Psoas muscle (tissue), 7 donors: ENCODE measurements at regions not wholly inside any gene's neighbourhood (a gene's known extent, or its start where the extent isn't known, plus 50 kb on each side); places are given as distances from the start of the nearest gene placed in this dataset.

ENCODE experiments used
- ATAC-seq, 4 donors: fragments of 200-7000 bp; cut with Tn5 transposase; one replicate each; pipeline ENCODE4 v1.9.1; 2020; ENCODE audit warnings: moderate library complexity in 3 of 4, mild to moderate bottlenecking in 2 of 4
- DNase-seq, 2 donors: peaks; one replicate each; pipeline ENCODE4 v3.0.0-alpha.2; 2020
- H3K27ac ChIP-seq: fragments of 200-600 bp; one replicate; pipeline ENCODE4 v1.8.0; 2022
- H3K27me3 ChIP-seq, 3 donors: fragments of 200-600 bp in 1 of 3; one replicate each; pipeline versions ENCODE4 v1.6.1 to v1.8.0; 2013 to 2022; ENCODE audit warnings: low read length in 2 of 3, mild to moderate bottlenecking in 2 of 3, moderate library complexity in 1 of 3; ENCODE audit not compliant: insufficient read depth in 3 of 3
- H3K36me3 ChIP-seq, 2 donors: fragments of 200-600 bp in 1 of 2; one replicate each; pipeline versions ENCODE4 v1.6.1 to v1.8.0; 2013 to 2022; ENCODE audit warnings: low read depth in 1 of 2, mild to moderate bottlenecking in 1 of 2, moderate library complexity in 1 of 2; ENCODE audit not compliant: insufficient read depth in 1 of 2
- H3K4me1 ChIP-seq: fragments of 200-600 bp; one replicate; pipeline ENCODE4 v1.8.0; 2022
- H3K4me3 ChIP-seq: fragments of 200-600 bp; one replicate; pipeline ENCODE4 v1.8.0; 2022; ENCODE audit warnings: mild to moderate bottlenecking
- H3K9me3 ChIP-seq: fragments of 200-600 bp; one replicate; pipeline ENCODE4 v1.8.0; 2022
- WGBS, 3 donors: extraction: QIAGEN DNeasy Blood & Tissue Kit; methylation state at CpG; one replicate each; pipeline versions ENCODE4 v1.1.6 to v1.1.7; 2013; 5-methylcytosine and 5-hydroxymethylcytosine counted together
- intact Hi-C, 2 donors: fragments of 100-400 bp; cut with DNase I; formaldehyde crosslinking; loops; one replicate each; pipeline versions ENCODE4 v1.11.0 to v1.14.2; 2022
- TF ChIP-seq, protein P1 (sequence below): fragments of 200-600 bp; IDR thresholded peaks from one replicate; pipeline ENCODE4 v1.8.0; 2022; ENCODE audit warnings: antibody characterized with exemption
- donor health status: healthy with polysubstance abuse.
- donor health status: DM: no; HTN: no; CAD: no; lungs with moderate emphysema.
- donor health status: Bipolar disorder and iron deficiency.
- donor health status: healthy.
- donor health status: DM: yes; HTN: yes; CAD: no.
- donor health status: DM: no; HTN: no; CAD: no.
- donor health status: DM: yes; HTN: yes; CAD: no.

DNA sequence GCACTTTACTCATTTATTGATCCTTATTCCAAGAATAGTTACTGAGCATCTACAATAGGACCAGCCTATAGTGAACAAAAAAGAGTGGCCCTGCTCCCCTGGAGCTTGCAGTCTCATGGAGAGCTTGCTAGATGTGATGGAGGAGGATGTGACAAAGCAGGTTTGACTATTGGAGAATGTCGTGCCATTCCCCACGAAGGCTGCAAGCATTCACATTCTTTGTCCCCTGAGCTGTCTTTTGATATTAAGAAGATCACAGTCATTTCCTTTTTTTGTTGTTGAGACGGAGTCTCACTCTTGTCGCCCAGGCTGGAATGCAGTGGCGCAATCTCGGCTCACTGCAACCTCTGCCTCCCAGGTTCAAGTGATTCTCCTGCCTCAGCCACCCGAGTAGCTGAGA is 115.0 kb upstream of the ADAMTS18 start:
- H3K4me1 ChIP-seq: no peaks in the 10 kb centered on the region
- 75 to 82% (median 81%) methylated on average over 7 of the region's 7 CpGs for WGBS, 3 donors
- ATAC-seq (no peak), DNase-seq (no peak)
- no peaks in the 10 kb centered on the region for H3K9me3 ChIP-seq
- no peak overlapping the region for H3K27ac ChIP-seq
- no peaks in the 10 kb centered on the region for H3K36me3 ChIP-seq
- no peaks in the 10 kb centered on the region for H3K27me3 ChIP-seq
- H3K4me3 ChIP-seq: no peak overlapping the region
- intact Hi-C loops: no loop called here
- TF ChIP-seq, protein P1, sequence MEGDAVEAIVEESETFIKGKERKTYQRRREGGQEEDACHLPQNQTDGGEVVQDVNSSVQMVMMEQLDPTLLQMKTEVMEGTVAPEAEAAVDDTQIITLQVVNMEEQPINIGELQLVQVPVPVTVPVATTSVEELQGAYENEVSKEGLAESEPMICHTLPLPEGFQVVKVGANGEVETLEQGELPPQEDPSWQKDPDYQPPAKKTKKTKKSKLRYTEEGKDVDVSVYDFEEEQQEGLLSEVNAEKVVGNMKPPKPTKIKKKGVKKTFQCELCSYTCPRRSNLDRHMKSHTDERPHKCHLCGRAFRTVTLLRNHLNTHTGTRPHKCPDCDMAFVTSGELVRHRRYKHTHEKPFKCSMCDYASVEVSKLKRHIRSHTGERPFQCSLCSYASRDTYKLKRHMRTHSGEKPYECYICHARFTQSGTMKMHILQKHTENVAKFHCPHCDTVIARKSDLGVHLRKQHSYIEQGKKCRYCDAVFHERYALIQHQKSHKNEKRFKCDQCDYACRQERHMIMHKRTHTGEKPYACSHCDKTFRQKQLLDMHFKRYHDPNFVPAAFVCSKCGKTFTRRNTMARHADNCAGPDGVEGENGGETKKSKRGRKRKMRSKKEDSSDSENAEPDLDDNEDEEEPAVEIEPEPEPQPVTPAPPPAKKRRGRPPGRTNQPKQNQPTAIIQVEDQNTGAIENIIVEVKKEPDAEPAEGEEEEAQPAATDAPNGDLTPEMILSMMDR: no peak

DNA sequence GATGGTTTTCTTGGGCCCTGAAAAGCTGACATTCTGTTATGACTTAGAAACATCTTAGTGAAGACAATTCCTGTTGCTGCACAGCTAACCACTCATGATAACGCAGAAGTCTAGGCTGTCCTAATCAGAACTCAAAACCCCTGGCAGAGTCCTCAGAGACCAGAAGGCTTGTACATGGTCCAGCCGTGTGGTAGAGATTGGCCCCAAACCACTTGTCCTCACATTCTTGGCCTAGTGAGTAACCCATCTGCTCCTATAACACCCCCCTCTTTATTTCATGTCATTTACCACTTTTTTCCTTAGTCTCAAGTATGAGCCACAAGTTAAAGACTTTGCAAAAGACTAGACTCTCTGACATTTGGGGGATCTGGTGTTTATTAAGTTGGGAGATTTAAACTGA is 116.5 kb upstream of the ADAMTS18 start:
- TF ChIP-seq, protein P1: no peak
- intact Hi-C loops: no loop called here
- H3K27ac ChIP-seq: no peak overlapping the region
- H3K9me3 ChIP-seq: no peaks in the 10 kb centered on the region
- H3K27me3 ChIP-seq: no peaks in the 10 kb centered on the region
- no peak for ATAC-seq
- no peaks in the 10 kb centered on the region for H3K4me1 ChIP-seq
- no peak for DNase-seq
- H3K36me3 ChIP-seq: no peaks in the 10 kb centered on the region
- WGBS, 3 donors: 53 to 63% (median 53%) methylated on average over 2 of the region's 2 CpGs
- H3K4me3 ChIP-seq: no peak overlapping the region

DNA sequence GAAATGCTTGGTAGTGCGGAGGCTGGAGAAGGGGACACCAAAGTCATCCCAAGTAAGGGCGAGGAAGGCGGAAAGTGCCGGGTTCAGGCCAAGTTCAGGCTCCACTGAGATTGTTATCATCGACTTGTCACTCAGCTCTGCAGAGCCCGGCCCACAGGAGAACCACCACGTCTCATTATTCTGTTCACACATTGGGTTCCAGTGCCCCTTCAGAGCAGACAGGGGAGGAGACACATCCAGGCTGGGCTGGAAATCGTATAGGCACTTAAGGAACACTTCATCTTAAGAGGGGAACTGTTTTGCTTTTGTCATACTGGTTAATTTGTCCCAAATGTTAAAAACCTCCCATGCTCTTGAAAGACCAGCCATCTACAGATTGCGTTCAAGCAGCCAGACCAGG is 118.3 kb upstream of the ADAMTS18 start:
- 71 to 85% (median 82%) methylated on average over 9 of the region's 9 CpGs for WGBS, 3 donors
- Histone ChIP-seq H3K4me1 (no peaks in the 10 kb centered on the region), H3K4me3 (no peak overlapping the region), H3K9me3 (no peaks in the 10 kb centered on the region), H3K27ac (no peak overlapping the region), H3K27me3 (no peaks in the 10 kb centered on the region), H3K36me3 (no peaks in the 10 kb centered on the region)
- TF ChIP-seq, protein P1: no peak
- ATAC-seq (no peak), DNase-seq (no peak)
- intact Hi-C loops: no loop called here

DNA sequence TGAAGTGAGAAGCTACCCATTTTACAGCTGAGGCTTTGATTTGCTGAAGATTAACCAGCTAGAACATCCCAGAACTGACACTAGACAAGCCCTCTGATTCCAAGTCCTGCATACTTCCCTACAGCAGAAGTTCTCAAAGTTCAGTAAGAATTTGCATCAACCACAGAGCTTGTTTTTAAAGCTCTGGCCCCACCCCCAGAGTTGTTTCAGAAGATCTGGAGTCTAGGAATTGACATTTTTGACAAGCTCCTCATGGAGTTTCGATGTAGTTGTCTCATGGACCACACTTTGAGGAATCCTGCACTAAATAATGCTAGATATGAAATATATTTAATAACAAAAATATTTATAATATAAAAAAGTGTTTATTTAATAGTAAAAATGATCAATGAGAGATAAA is 120.3 kb upstream of the ADAMTS18 start:
- H3K27me3 ChIP-seq: no peaks in the 10 kb centered on the region
- WGBS, 3 donors: 77 to 85% (median 78%) methylated on average over 1 of the region's 1 CpG
- TF ChIP-seq, protein P1: no peak
- DNase-seq (no peak), ATAC-seq (no peak)
- H3K9me3 ChIP-seq: no peaks in the 10 kb centered on the region
- no peak overlapping the region for H3K4me3 ChIP-seq
- H3K36me3 ChIP-seq: no peaks in the 10 kb centered on the region
- no peaks in the 10 kb centered on the region for H3K4me1 ChIP-seq
- intact Hi-C loops: no loop called here
- no peak overlapping the region for H3K27ac ChIP-seq

DNA sequence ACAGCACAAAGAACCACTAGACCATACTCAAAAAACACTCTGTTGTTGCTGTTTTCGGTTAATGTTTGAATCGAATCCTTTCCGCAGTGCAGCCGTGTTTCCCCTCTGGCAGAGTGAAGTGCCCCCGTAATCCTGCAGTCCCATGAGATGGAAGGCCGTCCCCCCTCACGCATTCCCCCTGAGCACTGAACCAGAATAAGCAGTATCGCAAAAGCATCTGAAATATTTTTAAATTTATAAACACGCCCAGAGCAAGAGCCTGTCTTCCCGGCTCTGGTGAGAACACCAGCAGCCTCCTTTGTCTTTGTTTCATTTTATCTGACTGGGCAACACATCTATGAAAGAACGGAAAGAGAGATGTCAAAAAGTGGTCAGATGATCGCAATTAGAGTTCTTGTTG is 121.0 kb upstream of the ADAMTS18 start:
- intact Hi-C loops: no loop called here
- DNase-seq (no peak), ATAC-seq (no peak)
- Histone ChIP-seq H3K9me3 (no peaks in the 10 kb centered on the region), H3K4me3 (no peak overlapping the region), H3K36me3 (no peaks in the 10 kb centered on the region), H3K4me1 (no peaks in the 10 kb centered on the region), H3K27me3 (no peaks in the 10 kb centered on the region), H3K27ac (no peak overlapping the region)
- 52 to 71% (median 56%) methylated on average over 12 of the region's 12 CpGs for WGBS, 3 donors
- TF ChIP-seq, protein P1: no peak
